A549 (cell line): ENCODE measurements at regions not wholly inside any gene's neighbourhood (a gene's known extent, or its start where the extent isn't known, plus 50 kb on each side); places are given as distances from the start of the nearest gene placed in this dataset.

Source experiments
- BHLHE40 ChIP-seq: IDR thresholded peaks from 2 replicates; pipeline ENCODE4 v1.6.1; 2012; ENCODE audit warnings: low read depth, low read length, inconsistent platforms
- CTCF ChIP-seq: fragments of >200 bp; sonication (Bioruptor Twin); formaldehyde crosslinking; IDR thresholded peaks from 3 replicates; pipeline ENCODE4 v1.5.1; 2016
- EP300 ChIP-seq, 2 experiments: fragments of >200 bp; sonication (Bioruptor Twin); formaldehyde crosslinking; IDR thresholded peaks; 2 replicates in 1 of 2; 3 replicates in 1 of 2; pipeline ENCODE4 v1.6.1; 2016 to 2017
- NPAS2 ChIP-seq: fragments of 250-450 bp; sonication (Bioruptor Pico); IDR thresholded peaks from 2 replicates; pipeline ENCODE4 v1.8.0; 2022; ENCODE audit warnings: mild to moderate bottlenecking, moderate library complexity, borderline replicate concordance
- RAD21 ChIP-seq, 2 experiments: fragments of >200 bp in 1 of 2; sonication (Bioruptor Twin) in 1 of 2; formaldehyde crosslinking in 1 of 2; IDR thresholded peaks in 1 of 2; conservative IDR thresholded peaks in 1 of 2; 2 replicates in 1 of 2; 3 replicates in 1 of 2; pipeline ENCODE4 v1.6.1; 2012 to 2018; ENCODE audit warnings: inconsistent platforms in 1 of 2
- RCOR1 ChIP-seq: fragments of 150-350 bp; IDR thresholded peaks from 2 replicates; pipeline ENCODE4 v1.6.1; 2014; ENCODE audit warnings: antibody characterized with exemption, low read length, low read depth
- REST ChIP-seq: fragments of 200-600 bp; sonication (generic); IDR thresholded peaks from 2 replicates; pipeline ENCODE4 v1.6.1; 2016; ENCODE audit warnings: antibody characterized with exemption, mild to moderate bottlenecking, moderate library complexity
- SMC3 ChIP-seq: fragments of >200 bp; sonication (Bioruptor Twin); formaldehyde crosslinking; IDR thresholded peaks from 3 replicates; pipeline ENCODE4 v1.6.1; 2018; ENCODE audit warnings: inconsistent platforms

GRCh38 chr18:2281086-2281485 is 290.2 kb downstream of the METTL4 start:
- TF ChIP-seq CTCF: no peak
- no peak for TF ChIP-seq REST
- no peak for TF ChIP-seq NPAS2 (CRISPR knock-in tag)
- no peak for TF ChIP-seq BHLHE40
- no peak for TF ChIP-seq RAD21 (conservative IDR thresholded peaks at IDR 0.05 in 1 of 2, IDR thresholded peaks at IDR 0.05 in 1 of 2)
- TF ChIP-seq RCOR1: no peak
- no peak for TF ChIP-seq EP300 (IDR thresholded peaks at IDR 0.05)
- TF ChIP-seq SMC3: no peak
